D721Med (cell line): ENCODE measurements at regions not wholly inside any gene's neighbourhood (a gene's known extent, or its start where the extent isn't known, plus 50 kb on each side); places are given as distances from the start of the nearest gene placed in this dataset.

Source experiments
- DNase-seq: peaks from one replicate; pipeline ENCODE4 v3.0.0; 2011; ENCODE audit warnings: low spot score; ENCODE audit not compliant: insufficient read length
- FAIRE-seq: peaks from 2 replicates; lab custom pipeline; 2011; peaks lifted over from hg19 to GRCh38; lab: Jason Lieb, UNC
- CTCF ChIP-seq: IDR thresholded peaks from 2 replicates; pipeline ENCODE4 v1.5.1; 2012; ENCODE audit warnings: mild to moderate bottlenecking, control low read depth; ENCODE audit not compliant: insufficient read depth; ENCODE audit errors: missing control alignments

GRCh38 chr2:186991766-186992417 lies 142.9 kb upstream of the ZSWIM2 start:
- DNase-seq (no peak), FAIRE-seq (no peak)
- TF ChIP-seq CTCF: peak; percentile 22

GRCh38 chr2:186984966-186985365 lies 136.0 kb upstream of the ZSWIM2 start:
- DNase-seq: no peak
- no peak for TF ChIP-seq CTCF
- FAIRE-seq: no peak

GRCh38 chr2:186984481-186984880 lies 135.5 kb upstream of the ZSWIM2 start:
- FAIRE-seq: no peak
- DNase-seq: no peak
- no peak for TF ChIP-seq CTCF

- DNase-seq (no peak), FAIRE-seq (no peak)
These were observed 132.0 kb upstream of the ZSWIM2 start for GRCh38 chr2:186980787-186981550.

GRCh38 chr2:186980117-186980442 lies 131.1 kb upstream of the ZSWIM2 start:
- DNase-seq: no peak
- FAIRE-seq: no peak
- TF ChIP-seq CTCF: no peak

More at GRCh38 chr2:186980787-186981550, 132.0 kb upstream of the ZSWIM2 start:
- no peak for TF ChIP-seq CTCF

- DNase-seq (no peak), FAIRE-seq (no peak)
- no peak for TF ChIP-seq CTCF
These were observed 130.6 kb upstream of the ZSWIM2 start for GRCh38 chr2:186979439-186980116.
